GM19239 (cell line): ENCODE measurements at regions not wholly inside any gene's neighbourhood (a gene's known extent, or its start where the extent isn't known, plus 50 kb on each side); places are given as distances from the start of the nearest gene placed in this dataset.
"Not testable (repeated sequence)": the region's sequence is repeated elsewhere in the genome, so short reads cannot be mapped to it uniquely, and the experiment has no call there.

Experiments used
- DNase-seq: peaks from one replicate; pipeline ENCODE4 v3.0.0; 2011; ENCODE audit warnings: low spot score; ENCODE audit not compliant: insufficient read length
- FAIRE-seq: peaks from 2 replicates; lab custom pipeline; 2011; peaks lifted over from hg19 to GRCh38; lab: Jason Lieb, UNC

DNA sequence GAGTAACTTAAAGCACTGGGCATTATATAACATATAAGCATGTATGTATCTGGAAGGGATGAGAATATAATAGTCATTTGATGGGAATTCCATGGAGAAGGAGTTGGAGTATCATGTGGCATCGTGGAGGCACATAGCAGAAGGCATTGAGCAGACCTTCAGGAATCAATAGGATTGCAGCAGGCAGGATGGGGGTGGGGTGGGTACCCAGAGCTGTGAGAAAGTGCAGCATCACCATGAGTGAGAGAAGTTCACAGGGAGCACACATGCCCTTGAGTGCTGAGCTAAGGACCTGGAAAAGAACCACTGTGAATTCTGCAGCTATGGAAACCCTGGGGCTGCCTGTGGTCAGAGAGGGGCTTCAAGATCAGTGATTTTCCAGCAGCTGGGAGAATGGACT is 57.3 kb downstream of the MED10 start:
- FAIRE-seq (no peak), DNase-seq (no peak)

DNA sequence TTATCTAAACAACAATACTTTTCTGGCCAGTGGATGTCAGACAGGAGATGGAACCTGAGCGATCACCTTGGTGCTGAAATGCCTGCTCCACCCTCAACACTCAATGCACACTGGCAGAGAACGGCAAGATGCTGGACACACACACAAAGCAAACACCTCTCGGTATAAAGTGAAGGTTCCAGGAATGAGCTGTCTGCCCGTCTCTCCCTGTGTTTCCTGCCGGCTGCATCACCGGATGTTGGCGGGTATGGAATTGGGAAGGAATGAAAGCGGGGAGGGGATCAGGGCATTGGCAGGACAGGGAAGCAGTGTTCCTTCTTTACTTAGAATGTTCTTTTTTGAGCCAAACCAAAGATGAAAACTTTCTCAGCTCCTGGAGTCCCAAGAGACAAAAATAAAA is 59.2 kb downstream of the MED10 start:
- FAIRE-seq, result no peak

DNA sequence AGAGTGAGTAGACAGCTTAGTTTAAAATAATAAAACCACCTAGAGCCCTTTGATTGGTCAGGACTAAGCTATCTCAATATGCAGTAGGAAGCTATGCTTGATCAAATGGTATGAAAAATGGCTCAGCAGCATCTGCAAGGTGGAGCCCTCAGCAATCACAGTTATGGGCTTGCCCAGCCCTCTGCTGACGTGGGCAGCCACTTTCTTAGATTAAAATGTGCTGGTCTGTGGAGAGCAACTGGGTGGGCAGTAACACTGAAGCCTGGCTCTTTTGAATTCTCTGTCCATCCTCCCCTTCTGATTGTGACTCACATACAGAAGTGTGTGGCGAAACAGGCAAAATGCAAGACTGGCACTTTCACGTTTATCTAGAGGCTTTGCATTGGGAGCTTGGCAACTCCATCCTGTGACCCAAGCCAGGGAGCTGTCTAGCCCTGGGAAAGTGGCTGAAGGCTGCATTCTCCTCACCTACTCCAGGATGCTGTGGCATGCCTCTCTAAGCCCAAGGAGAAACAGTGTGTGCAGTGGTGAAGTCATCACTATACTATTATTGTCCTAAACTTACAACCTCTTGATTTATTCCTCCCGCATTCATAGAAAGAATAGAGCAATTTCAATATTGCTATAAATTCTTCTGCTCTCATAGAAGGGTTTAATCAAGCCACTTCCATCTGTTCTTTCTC is 61.1 kb downstream of the MED10 start:
- no peak for FAIRE-seq
- DNase-seq, result no peak

More for the DNA sequence above, 59.2 kb downstream of the MED10 start:
- DNase-seq, result no peak

DNA sequence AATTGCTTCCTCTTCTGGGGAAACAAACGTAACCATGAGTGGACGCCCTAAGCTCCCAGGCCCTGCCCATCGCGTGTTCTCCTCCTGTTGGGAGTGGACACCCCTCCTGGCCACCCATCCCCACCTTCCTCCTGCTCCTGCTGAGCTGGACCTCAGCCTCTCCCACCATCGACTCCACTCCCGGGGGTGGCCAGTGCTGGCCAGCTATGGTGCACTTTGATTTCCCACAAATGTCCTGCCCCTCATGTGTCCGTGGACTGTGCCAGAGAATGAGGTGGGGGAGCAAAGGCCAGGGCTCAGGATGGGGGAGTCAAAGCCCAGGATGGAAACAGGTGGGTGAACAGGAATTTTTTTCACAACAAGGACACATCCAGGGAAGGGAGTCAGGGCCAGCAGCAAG is 62.8 kb downstream of the MED10 start:
- no peak for FAIRE-seq
- DNase-seq, result no peak

DNA sequence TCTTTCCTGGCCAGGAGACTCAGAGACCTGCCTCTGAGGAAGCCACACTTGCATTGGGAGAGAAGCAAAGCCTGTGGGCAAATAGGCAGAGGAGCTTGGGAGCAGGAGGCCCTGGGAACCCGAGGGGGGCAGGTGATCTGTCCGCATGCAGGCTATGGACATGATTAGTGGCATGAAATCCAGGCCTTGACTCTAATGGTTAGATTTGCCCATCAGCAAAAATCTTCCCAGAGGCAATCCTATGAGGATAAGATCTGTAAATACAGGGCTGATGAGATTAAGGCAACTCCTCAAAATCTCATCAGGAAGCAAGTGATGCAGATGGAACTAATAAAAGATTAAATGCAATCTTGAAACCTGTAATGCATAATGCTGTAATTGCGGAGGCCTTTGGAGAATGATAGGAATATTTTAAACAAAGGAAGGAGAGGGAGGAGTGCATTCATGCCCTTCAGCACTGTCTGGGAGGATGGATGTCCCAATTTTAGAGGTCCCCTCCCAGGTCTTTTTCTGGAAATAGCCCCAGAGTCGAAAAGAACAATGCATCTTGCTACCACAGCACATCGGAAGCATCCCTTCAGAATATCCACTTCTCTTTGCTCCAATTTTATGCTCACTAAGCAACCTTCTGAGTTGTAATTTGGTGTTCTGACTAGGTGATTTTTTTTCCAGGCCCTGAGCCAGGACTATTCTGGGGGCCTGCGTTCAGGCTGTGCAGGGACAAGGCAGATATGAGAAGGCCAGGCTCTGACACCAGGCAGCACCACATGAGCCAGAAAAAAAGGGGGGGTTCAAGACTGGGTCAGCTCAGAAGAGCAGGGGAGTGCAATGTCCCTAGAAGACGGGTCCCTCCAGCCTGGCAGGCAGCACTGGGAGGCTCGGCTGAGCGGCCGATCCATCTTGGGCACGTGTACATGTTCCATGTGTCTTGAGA is 66.5 kb downstream of the MED10 start:
- no peak for DNase-seq
- FAIRE-seq, result no peak

DNA sequence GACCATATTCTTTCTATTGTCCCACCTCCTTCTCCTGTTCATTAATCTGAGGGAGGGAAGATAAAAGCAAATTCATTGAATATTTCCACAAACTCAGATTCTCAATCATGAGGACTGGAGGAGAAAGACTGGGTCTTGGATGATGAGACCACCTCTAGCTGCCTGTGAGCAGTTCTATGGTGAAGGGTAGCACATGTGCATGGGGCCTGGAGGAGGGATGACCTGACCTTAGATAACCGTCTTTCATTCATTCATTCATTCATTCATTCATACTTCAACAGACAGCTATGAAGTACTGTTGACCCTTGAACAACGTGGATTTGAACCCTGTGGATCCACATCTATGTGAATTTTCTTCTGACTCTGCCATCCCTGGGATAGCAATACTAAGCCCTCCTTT is 68.4 kb downstream of the MED10 start:
- no peak for FAIRE-seq

DNA sequence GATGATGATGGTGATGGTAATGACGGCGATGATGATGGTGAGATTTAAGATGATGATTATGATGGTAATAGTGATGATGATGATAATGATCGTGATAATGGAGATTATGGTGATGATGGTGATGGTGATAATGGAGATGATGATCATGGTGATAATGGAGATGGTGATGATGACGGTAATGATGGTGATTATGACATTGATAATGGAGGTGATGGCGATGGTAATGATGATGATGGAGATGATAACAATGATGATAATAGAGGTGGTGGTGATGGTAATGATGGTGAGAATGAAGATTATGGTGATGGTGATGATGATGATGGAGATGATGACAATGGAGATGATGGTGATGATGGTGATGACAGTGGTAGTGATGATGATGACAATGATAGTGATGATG is 69.7 kb downstream of the MED10 start:
- FAIRE-seq (no peak), DNase-seq (no peak)

More for the DNA sequence above, 68.4 kb downstream of the MED10 start:
- no peak for DNase-seq

DNA sequence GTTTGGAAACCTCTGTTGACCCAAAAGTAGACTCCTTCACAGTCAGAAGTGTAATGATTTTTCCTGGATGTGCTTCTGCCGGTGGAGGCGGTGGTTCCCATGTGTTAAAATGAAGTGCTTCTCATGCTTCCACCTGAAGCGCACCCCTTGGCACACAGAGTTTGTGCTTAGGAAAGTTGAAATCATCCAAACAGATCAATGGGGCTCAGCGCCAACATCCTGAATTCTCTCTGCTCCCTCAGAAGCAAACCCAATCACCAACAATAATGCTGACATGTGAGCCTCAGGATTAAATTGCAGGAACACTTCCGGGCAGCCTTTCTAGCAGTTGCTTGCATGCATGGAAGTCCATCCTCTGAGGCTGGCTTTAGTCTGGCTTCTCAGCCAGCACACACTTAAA is 71.0 kb downstream of the MED10 start:
- no peak for DNase-seq
- no peak for FAIRE-seq

DNA sequence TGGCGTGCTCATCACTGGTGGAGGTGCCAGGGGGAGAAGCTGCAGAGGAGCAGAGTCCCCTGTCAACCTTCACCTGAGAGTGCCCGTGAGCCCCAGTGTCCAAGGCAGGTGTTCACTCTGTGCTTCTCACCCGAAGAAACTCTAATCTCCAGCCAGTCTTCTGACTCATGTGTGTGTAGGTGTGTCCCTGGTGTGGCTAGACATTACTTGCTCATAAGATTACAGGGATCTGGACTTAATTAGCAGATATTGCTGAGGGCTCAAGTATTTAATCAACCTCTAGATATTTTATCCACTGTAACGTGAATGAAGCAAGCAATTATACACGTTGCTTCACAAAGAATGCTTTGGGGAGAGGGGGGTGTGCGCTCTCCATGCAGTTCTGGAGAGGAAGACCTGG is 72.5 kb downstream of the MED10 start:
- DNase-seq (no peak), FAIRE-seq (no peak)

DNA sequence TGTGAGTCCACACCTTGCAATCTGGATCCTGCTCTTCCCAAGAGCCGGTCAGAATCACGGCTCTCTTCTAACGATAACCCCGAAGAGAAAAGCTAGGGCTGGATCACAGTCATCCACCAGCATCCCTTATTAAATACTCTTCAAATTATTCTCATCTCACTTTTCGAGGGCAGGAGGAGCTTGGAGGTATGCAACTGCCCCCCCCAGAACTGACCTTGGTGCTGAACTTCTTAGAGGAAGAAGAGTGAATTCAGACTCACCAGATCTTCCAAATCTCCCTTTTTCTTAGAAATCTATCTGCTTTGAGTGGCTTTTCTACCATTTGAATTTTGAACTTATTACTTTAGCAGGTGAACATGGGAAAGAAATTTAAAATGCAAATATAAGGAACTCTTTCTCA is 75.7 kb downstream of the MED10 start:
- DNase-seq, result no peak
- FAIRE-seq, result no peak

DNA sequence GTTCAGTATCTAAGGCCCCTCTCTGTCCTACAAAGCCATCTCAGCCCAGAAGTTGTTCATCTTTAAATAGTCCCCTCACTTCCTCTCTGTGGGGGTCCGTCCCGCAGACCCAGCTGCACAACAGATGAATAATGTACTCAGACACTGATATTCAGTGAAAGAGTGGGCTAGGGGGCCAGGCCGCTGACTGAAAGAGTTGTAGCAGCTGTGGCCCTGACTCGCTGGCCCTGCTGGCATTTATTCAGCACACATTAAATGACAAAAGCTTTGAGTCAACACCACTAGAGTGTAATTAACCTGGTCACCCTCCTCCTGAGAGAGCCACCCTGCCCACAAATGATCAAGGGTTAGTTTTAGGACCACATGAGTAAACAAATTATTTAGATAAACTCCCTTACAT is 76.3 kb downstream of the MED10 start:
- no peak for FAIRE-seq
- no peak for DNase-seq

DNA sequence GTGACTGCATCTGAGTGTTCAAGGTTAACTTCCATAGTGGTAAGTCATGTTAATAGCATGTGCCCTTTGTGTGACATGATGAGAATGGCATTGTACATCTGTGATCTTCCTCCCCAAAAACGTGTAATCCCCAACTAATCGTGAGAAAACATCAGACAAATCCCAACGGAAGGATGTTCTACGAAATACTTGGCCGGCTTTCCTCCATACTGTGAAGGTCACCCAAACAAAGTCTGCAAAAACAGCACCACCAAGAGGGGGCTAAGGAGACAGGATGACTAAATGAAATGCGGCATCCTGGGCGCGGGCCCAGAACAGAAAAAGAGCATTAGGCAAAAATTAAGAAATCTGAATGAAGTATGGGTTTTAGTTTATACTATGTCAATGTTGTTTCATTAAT is 81.8 kb downstream of the MED10 start:
- no peak for DNase-seq
- no peak for FAIRE-seq

DNA sequence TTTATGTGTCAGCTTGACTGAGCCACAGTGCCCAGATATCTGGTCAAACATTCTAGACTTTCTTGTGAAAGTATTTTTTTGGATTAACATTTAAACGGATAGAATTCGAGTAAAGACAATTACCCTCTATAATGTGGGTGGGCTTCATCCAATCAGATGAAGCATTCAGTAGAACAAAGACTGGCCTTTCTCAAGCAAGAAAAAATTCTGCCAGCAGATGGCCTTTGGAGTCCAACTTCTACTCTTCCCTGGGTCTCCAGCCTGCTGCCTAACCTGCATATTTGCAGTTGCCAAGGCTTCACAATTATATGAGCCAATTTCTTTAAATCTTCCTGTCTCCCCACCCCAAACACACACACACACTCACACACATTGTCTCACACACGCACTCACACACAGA is 86.4 kb downstream of the MED10 start:
- no peak for DNase-seq
- FAIRE-seq, result no peak

DNA sequence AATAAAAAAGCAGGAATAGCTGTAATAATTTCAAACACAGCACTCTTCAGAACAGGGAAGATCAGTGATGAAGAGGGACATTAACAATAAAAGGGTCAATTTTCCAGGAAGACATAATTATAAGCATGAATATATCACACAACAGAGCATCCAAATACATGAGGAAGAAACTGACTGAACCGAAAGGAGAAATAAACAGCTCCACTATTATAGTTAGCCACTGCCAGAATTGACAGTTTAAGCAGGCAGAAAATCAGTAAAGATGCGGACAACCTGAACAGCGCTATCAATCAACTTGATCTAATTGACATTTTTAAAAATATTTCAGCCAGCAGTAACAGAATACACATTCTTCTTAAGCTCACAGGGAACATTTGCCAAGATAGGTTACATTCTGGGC is 89.1 kb downstream of the MED10 start:
- no peak for FAIRE-seq

DNA sequence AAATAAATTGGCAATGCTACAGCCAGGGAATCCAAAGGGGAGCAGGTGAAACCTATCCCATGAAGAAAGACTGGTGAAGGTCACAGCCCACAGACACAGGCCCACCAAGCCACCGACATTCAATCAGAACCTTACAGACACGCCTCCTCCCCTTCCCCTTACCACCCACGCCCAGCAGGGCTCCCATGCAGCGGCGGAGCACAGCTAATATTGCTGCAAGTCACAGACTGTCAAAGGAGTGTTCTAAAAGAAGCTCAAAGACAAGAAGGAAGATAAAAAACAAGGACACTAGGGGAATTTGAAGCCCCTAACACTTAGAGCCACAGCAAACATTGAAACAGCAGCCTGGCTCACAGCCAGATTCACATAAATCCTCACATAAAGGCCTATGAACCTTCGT is 91.2 kb downstream of the MED10 start:
- FAIRE-seq (no peak), DNase-seq (no peak)

More for the DNA sequence above, 89.1 kb downstream of the MED10 start:
- DNase-seq, result no peak

DNA sequence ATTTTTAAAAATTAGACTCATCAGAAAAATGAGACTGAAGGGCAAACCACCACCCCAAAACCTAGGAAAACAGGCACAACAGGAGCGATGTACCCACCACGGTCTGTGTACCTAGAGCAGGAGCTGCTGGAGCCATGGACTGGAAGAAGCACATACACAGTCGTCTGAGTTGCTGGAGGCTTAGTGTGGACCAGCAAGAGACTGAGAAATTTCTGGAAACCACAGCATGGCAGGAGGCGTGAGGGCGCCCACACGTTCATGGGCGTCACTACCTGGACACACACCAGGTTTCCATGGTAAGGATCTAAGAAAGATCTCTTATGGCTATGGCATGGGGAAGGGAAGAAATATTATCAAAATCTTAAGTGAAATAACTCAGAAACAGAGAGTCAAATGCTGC is 91.9 kb downstream of the MED10 start:
- DNase-seq (no peak), FAIRE-seq (no peak)

DNA sequence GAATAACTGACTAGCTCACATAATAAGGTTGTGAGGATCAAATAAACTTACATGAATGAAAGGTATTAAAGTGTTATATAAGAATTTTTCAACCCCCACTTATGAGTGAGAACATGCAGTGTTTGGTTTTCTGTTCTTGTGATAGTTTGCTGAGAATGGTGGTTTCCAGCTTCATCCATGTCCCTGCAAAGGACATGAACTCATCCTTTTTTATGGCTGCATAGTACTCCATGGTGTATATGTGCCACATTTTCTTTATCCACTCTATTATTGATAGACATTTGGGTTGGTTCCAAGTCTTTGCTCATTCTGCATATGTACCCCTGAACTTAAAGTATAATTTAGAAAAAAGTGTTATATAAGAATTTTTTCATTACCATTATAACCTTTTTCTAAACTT is 93.9 kb downstream of the MED10 start:
- FAIRE-seq, result not testable (repeated sequence)

DNA sequence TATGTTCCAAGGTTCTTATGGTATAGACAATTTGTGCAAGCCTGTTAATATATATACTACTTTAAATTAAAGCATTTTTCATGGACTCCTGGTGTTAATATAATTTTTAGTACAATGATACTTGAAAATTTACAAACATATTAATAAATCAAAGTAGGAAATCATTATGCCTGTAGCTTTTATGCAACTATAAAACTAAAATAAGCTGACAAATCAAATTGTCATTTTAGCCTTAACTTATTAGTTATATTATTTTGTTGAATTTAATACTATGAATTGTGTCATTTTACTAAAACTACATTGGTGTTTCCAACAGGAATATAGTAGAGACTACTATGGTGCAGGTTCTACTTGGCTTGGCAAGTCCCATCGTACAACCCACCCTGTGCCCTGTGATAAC is 96.0 kb downstream of the MED10 start:
- DNase-seq (no peak), FAIRE-seq (no peak)

More for the DNA sequence above, 93.9 kb downstream of the MED10 start:
- DNase-seq, result not testable (repeated sequence)

DNA sequence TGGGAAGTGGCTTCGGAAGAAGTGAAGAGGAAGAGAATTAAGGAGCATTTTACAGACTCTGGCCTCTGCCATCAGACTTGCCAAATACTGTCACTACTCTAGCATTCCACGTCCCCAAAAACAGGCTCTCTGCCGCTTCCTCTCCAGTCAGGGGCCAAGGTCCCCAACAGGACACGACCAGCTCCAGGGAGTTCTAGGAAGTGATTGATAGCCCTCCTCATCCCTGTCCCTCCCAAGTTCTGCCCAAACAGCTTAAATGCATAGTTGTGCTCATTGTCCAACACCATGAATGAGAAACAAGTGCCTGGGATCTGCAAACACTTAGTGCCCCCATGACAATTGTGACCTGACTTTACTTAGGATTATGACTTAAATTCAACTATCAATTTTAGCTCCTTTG is 96.5 kb downstream of the MED10 start:
- FAIRE-seq (no peak), DNase-seq (no peak)

DNA sequence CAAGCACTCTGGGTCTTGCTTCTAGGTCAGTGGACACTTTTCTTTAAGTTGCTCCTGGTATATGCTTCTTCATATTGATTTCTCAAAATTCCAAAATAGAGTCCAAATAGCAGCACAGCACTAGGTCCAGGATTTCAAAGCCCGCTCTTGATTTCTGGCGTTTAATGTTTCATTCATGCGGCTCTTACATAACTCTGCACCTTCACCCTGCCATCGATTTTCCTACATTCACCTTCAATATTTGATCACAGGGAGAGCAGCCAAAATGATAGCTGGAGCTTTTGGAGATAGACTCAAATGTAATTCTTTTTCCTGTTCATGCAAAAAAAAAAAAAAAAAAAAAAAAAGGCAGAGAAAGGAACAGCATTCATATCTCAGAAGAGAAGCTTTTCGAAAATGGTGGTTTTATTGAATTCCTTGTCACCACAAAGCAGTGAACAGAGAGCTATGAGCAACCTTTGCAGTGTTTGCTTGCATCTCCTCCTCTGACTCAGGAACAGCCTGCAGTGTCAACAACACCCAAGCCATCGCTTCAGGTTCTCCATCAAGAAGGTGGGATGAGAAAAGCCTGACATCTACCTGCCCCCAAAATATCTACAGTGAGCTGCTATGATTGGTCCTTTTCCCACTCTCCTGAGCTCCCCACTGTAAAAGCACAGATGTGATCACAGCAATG is 97.8 kb downstream of the MED10 start:
- DNase-seq, result no peak
- FAIRE-seq, result no peak

DNA sequence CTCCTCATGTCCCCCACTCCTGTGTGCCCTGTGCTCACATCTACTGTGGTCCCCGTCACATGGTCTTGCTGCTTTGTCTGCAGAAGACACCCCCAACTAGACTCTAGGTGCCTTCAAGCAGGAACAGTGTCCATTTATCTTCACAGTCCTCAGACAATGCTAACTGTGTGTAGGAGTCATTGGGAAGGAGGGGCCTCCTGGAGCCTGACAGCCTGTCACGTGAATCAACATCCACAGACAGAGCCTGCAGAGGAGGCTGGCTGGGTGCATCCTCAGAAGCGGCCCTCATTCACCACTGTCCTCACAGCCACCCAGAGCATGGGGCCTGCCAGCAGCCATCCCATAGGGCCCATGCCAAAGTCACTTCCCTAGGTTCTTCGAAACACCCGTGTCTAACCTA is 98.7 kb downstream of the MED10 start:
- DNase-seq (no peak), FAIRE-seq (no peak)
